GM12878 (cell line): ENCODE measurements at regions not wholly inside any gene's neighbourhood (a gene's known extent, or its start where the extent isn't known, plus 50 kb on each side); places are given as distances from the start of the nearest gene placed in this dataset.

Source experiments
- ATAC-seq: fragments of 200-7000 bp; cut with Tn5 transposase; 3 replicates; pipeline ENCODE4 v1.9.1; 2020; ENCODE audit warnings: mild to moderate bottlenecking, moderate library complexity
- BruUV-seq: library from RNA; stranded (reverse); fragments of 400-500 nt; replicated peaks from 2 replicates; lab custom pipeline; 2021; lab: Mats Ljungman, UMichigan
- CTCF ChIA-PET: fragments of 300-600 bp; sonication (Branson Sonifier 250); formaldehyde crosslinking; extraction: SDS; loops from one replicate; lab custom pipeline; 2021; ENCODE audit warnings: inconsistent platforms; lab: Yijun Ruan, JAX
- POLR2A ChIA-PET: fragments of 350-600 bp; formaldehyde crosslinking; extraction: SDS; loops from one replicate; lab custom pipeline; 2021; ENCODE audit warnings: inconsistent platforms; lab: Charles Lee
- RAD21 ChIA-PET: fragments of 300-600 bp; sonication (Branson Sonifier 250); formaldehyde crosslinking; loops from one replicate; lab custom pipeline; 2023; ENCODE audit warnings: antibody characterized with exemption; ENCODE audit not compliant: unreplicated experiment; lab: Charles Lee
- SMC1A ChIA-PET: fragments of 300-600 bp; sonication (Branson Sonifier 250); formaldehyde crosslinking; loops from one replicate; lab custom pipeline; 2023; ENCODE audit not compliant: unreplicated experiment, uncharacterized antibody; lab: Charles Lee
- DNase-seq: peaks from one replicate; pipeline ENCODE4 v3.0.0-alpha.2; 2011; ENCODE audit warnings: low read depth, low spot score
- FAIRE-seq: peaks from 3 replicates; lab custom pipeline; 2011; peaks lifted over from hg19 to GRCh38; lab: Jason Lieb, UNC
- H2AFZ ChIP-seq: 2 replicates; pipeline ENCODE4 v1.6.0; 2011; ENCODE audit warnings: low read depth, low read length, control low read depth; ENCODE audit not compliant: control insufficient read depth
- H3K27ac ChIP-seq: 2 replicates; pipeline ENCODE4 v1.5.1; 2011; ENCODE audit warnings: control low read depth; ENCODE audit not compliant: control insufficient read depth, insufficient read depth
- H3K27me3 ChIP-seq, 2 experiments: replicated peaks in 1 of 2; 2 replicates each; pipeline versions ENCODE4 v1.6.0 to v1.6.1; 2011; ENCODE audit warnings: low read length in 1 of 2; ENCODE audit not compliant: control insufficient read depth in 2 of 2, insufficient read depth in 2 of 2
- H3K36me3 ChIP-seq, 2 experiments: 2 replicates each; pipeline ENCODE4 v1.5.1; 2011; ENCODE audit warnings: low read length in 1 of 2; ENCODE audit not compliant: control insufficient read depth in 2 of 2, insufficient read depth in 2 of 2
- H3K4me1 ChIP-seq: 2 replicates; pipeline ENCODE4 v1.6.1; 2011; ENCODE audit warnings: mild to moderate bottlenecking, low read length, moderate library complexity, mixed read lengths; ENCODE audit not compliant: control insufficient read depth, insufficient read depth
- H3K4me2 ChIP-seq: 2 replicates; pipeline ENCODE4 v1.6.0; 2011; ENCODE audit warnings: control low read depth; ENCODE audit not compliant: control insufficient read depth, insufficient read depth
- H3K4me3 ChIP-seq: fragments of 200-600 bp; sonication (generic); 2 replicates; pipeline ENCODE4 v1.5.1; 2016
- H3K79me2 ChIP-seq: 2 replicates; pipeline ENCODE4 v1.6.0; 2011; ENCODE audit warnings: low read length; ENCODE audit not compliant: control insufficient read depth, insufficient read depth
- H3K9ac ChIP-seq: 2 replicates; pipeline ENCODE4 v1.8.0; 2011; ENCODE audit warnings: low read length, control low read depth, mixed read lengths; ENCODE audit not compliant: control insufficient read depth, insufficient read depth
- H3K9me3 ChIP-seq: replicated peaks from 3 replicates; pipeline ENCODE4 v1.5.1; 2011; ENCODE audit warnings: mild to moderate bottlenecking, low read length; ENCODE audit not compliant: control insufficient read depth, insufficient read depth
- H4K20me1 ChIP-seq: 2 replicates; pipeline ENCODE4 v1.6.0; 2011; ENCODE audit not compliant: control insufficient read depth, insufficient read depth
- BCL11A ChIP-seq: IDR thresholded peaks from 2 replicates; pipeline ENCODE4 v1.6.1; 2011; ENCODE audit warnings: low read depth, low read length
- BRCA1 ChIP-seq: IDR thresholded peaks from 2 replicates; pipeline ENCODE4 v1.6.1; 2011; ENCODE audit warnings: low read depth, low read length, improper control_type of control experiment
- CBX3 ChIP-seq: fragments of 200-600 bp; sonication (generic); IDR thresholded peaks from 2 replicates; pipeline ENCODE4 v1.6.1; 2016; ENCODE audit warnings: low read depth, borderline replicate concordance
- KAT2A ChIP-seq: conservative IDR thresholded peaks from 2 replicates; pipeline ENCODE4 v1.6.1; 2011; ENCODE audit warnings: low read depth, low read length; ENCODE audit not compliant: control insufficient read depth
- MLLT1 ChIP-seq: fragments of 450-650 bp; IDR thresholded peaks from 2 replicates; pipeline ENCODE4 v1.6.1; 2016; ENCODE audit warnings: mild to moderate bottlenecking
- NFYB ChIP-seq: IDR thresholded peaks from 2 replicates; pipeline ENCODE4 v1.6.1; 2011; ENCODE audit warnings: low read depth, mild to moderate bottlenecking, low read length, improper control_type of control experiment, moderate library complexity; ENCODE audit not compliant: insufficient read depth
- NR2C1 ChIP-seq: fragments of 450-650 bp; IDR thresholded peaks from 2 replicates; pipeline ENCODE4 v1.6.1; 2017; ENCODE audit warnings: antibody characterized with exemption, mild to moderate bottlenecking, moderate library complexity
- NRF1 ChIP-seq: conservative IDR thresholded peaks from 2 replicates; pipeline ENCODE4 v1.6.1; 2011; ENCODE audit warnings: mild to moderate bottlenecking, low read depth, low read length, improper control_type of control experiment
- RBBP5 ChIP-seq: fragments of 200-600 bp; sonication (generic); conservative IDR thresholded peaks from 2 replicates; pipeline ENCODE4 v1.6.1; 2016
- SUZ12 ChIP-seq: fragments of 200-600 bp; sonication (generic); IDR thresholded peaks from one replicate; pipeline ENCODE4 v1.6.1; 2018; ENCODE audit warnings: antibody characterized with exemption, mild to moderate bottlenecking; ENCODE audit not compliant: unreplicated experiment
- TAF1 ChIP-seq: IDR thresholded peaks from 2 replicates; pipeline ENCODE4 v1.6.1; 2011; ENCODE audit warnings: mild to moderate bottlenecking, low read depth, low read length, borderline replicate concordance
- USF2 ChIP-seq: IDR thresholded peaks from 2 replicates; pipeline ENCODE4 v1.6.1; 2011; ENCODE audit warnings: low read depth, low read length, improper control_type of control experiment, borderline replicate concordance
- WGBS: methylation state at CpG from one replicate; pipeline ENCODE4 v1.1.6; 2016; ENCODE audit warnings: low lambda C conversion rate; ENCODE audit not compliant: insufficient replicate concordance, insufficient coverage; ENCODE audit errors: missing lambda C conversion rate; 5-methylcytosine and 5-hydroxymethylcytosine counted together
- in situ Hi-C: fragments of 300-500 bp; cut with MboI; formaldehyde crosslinking; loops from 9 replicates; pipeline ENCODE4 v1.14.3; 2018; ENCODE audit warnings: mixed read lengths
- intact Hi-C: fragments of 100-400 bp; cut with micrococcal nuclease; formaldehyde crosslinking; loops from one replicate; pipeline ENCODE4 v1.14.2; 2022; ENCODE audit not compliant: unreplicated experiment
- TF ChIP-seq, protein P1 (sequence below): fragments of 450-650 bp; IDR thresholded peaks from 2 replicates; pipeline ENCODE4 v1.6.1; 2017; ENCODE audit warnings: mild to moderate bottlenecking, low read depth, inconsistent platforms; ENCODE audit not compliant: poor library complexity, severe bottlenecking
- TF ChIP-seq, protein P2 (sequence below): IDR thresholded peaks from 2 replicates; pipeline ENCODE4 v1.6.1; 2011; ENCODE audit warnings: low read depth, mild to moderate bottlenecking, low read length, moderate library complexity, borderline replicate concordance; ENCODE audit errors: extremely low read depth
- TF ChIP-seq, protein P3 (sequence below): fragments of 450-650 bp; IDR thresholded peaks from 2 replicates; pipeline ENCODE4 v1.6.1; 2017; ENCODE audit warnings: mild to moderate bottlenecking, moderate library complexity

- ChIA-PET CTCF (no interaction called here), RAD21 (no interaction called here), SMC1A (no interaction called here), POLR2A (no interaction called here)
- no peak overlapping the region for H3K4me2 ChIP-seq
- in situ Hi-C loops, result no loop called here
- H3K27ac ChIP-seq, result no peak overlapping the region
- WGBS, result 41% methylated on average over 2 of the region's 2 CpGs
- no peak overlapping the region; the same call in 1 of the 2 replicates for H2AFZ ChIP-seq
- no peak for ATAC-seq
- FAIRE-seq, result no peak
- no TSS peak for BruUV-seq
- no peak overlapping the region for H3K9ac ChIP-seq
- no peaks in the 10 kb centered on the region for H4K20me1 ChIP-seq
- H3K4me1 ChIP-seq, result no peaks in the 10 kb centered on the region
- no peaks in the 10 kb centered on the region for H3K36me3 ChIP-seq
- H3K27me3 ChIP-seq, result no peaks in the 10 kb centered on the region
- no peaks in the 10 kb centered on the region for H3K79me2 ChIP-seq
- H3K4me3 ChIP-seq, result no peak overlapping the region
- DNase-seq, result no peak
- H3K9me3 ChIP-seq, result no peaks in the 10 kb centered on the region
- intact Hi-C loops, result loop anchor here (10.0 kb wide), 1 partner anchor 60 kb away; no protein-coding TSS in a partner anchor
- TF ChIP-seq, protein P1, sequence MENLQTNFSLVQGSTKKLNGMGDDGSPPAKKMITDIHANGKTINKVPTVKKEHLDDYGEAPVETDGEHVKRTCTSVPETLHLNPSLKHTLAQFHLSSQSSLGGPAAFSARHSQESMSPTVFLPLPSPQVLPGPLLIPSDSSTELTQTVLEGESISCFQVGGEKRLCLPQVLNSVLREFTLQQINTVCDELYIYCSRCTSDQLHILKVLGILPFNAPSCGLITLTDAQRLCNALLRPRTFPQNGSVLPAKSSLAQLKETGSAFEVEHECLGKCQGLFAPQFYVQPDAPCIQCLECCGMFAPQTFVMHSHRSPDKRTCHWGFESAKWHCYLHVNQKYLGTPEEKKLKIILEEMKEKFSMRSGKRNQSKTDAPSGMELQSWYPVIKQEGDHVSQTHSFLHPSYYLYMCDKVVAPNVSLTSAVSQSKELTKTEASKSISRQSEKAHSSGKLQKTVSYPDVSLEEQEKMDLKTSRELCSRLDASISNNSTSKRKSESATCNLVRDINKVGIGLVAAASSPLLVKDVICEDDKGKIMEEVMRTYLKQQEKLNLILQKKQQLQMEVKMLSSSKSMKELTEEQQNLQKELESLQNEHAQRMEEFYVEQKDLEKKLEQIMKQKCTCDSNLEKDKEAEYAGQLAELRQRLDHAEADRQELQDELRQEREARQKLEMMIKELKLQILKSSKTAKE, result no peak
- TF ChIP-seq SUZ12 (no peak), NFYB (no peak), TAF1 (no peak), KAT2A (no peak), CBX3 (no peak), NRF1 (no peak), NR2C1 (no peak), MLLT1 (no peak), RBBP5 (no peak), USF2 (no peak), BCL11A (no peak), BRCA1 (no peak)
- TF ChIP-seq, protein P2, sequence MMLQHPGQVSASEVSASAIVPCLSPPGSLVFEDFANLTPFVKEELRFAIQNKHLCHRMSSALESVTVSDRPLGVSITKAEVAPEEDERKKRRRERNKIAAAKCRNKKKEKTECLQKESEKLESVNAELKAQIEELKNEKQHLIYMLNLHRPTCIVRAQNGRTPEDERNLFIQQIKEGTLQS, result no peak
- TF ChIP-seq, protein P3, sequence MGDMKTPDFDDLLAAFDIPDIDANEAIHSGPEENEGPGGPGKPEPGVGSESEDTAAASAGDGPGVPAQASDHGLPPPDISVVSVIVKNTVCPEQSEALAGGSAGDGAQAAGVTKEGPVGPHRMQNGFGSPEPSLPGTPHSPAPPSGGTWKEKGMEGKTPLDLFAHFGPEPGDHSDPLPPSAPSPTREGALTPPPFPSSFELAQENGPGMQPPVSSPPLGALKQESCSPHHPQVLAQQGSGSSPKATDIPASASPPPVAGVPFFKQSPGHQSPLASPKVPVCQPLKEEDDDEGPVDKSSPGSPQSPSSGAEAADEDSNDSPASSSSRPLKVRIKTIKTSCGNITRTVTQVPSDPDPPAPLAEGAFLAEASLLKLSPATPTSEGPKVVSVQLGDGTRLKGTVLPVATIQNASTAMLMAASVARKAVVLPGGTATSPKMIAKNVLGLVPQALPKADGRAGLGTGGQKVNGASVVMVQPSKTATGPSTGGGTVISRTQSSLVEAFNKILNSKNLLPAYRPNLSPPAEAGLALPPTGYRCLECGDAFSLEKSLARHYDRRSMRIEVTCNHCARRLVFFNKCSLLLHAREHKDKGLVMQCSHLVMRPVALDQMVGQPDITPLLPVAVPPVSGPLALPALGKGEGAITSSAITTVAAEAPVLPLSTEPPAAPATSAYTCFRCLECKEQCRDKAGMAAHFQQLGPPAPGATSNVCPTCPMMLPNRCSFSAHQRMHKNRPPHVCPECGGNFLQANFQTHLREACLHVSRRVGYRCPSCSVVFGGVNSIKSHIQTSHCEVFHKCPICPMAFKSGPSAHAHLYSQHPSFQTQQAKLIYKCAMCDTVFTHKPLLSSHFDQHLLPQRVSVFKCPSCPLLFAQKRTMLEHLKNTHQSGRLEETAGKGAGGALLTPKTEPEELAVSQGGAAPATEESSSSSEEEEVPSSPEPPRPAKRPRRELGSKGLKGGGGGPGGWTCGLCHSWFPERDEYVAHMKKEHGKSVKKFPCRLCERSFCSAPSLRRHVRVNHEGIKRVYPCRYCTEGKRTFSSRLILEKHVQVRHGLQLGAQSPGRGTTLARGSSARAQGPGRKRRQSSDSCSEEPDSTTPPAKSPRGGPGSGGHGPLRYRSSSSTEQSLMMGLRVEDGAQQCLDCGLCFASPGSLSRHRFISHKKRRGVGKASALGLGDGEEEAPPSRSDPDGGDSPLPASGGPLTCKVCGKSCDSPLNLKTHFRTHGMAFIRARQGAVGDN, result no peak
These were observed 654.5 kb downstream of the CETN3 start for GRCh38 chr5:89755024-89755423.
